Colonic mucosa (tissue), 4 donors: ENCODE measurements at regions not wholly inside any gene's neighbourhood (a gene's known extent, or its start where the extent isn't known, plus 50 kb on each side); places are given as distances from the start of the nearest gene placed in this dataset.

ENCODE experiments used
- DNase-seq: peaks from one replicate; pipeline ENCODE4 v3.0.0-alpha.2; 2020
- H3K27ac ChIP-seq: fragments of 200-600 bp; one replicate; pipeline ENCODE4 v1.8.0; 2021
- H3K27me3 ChIP-seq: fragments of 200-600 bp; one replicate; pipeline ENCODE4 v1.8.0; 2021
- H3K36me3 ChIP-seq: fragments of 200-600 bp; one replicate; pipeline ENCODE4 v1.8.0; 2021
- H3K4me1 ChIP-seq: fragments of 200-600 bp; one replicate; pipeline ENCODE4 v1.8.0; 2021; ENCODE audit warnings: mild to moderate bottlenecking
- H3K4me3 ChIP-seq: fragments of 200-600 bp; one replicate; pipeline ENCODE4 v1.8.0; 2021
- H3K9ac ChIP-seq, 2 donors: one replicate each; pipeline ENCODE4 v1.7.0; 2013; ENCODE audit warnings: control low read depth in 2 of 2, low read depth in 2 of 2, low read length in 2 of 2
- H3K9me3 ChIP-seq: fragments of 200-600 bp; one replicate; pipeline ENCODE4 v1.8.0; 2021
- intact Hi-C: fragments of 100-400 bp; cut with DNase I; formaldehyde crosslinking; loops from one replicate; pipeline ENCODE4 v1.14.1; 2022
- TF ChIP-seq, protein P1 (sequence below): fragments of 200-600 bp; IDR thresholded peaks from one replicate; pipeline ENCODE4 v1.8.0; 2022; ENCODE audit warnings: antibody characterized with exemption, mild to moderate bottlenecking
- donor health status: healthy.
- donor health status: DM: no; HTN: no; CAD: no.
- donor health status: DM: no; HTN: no; CAD: no.

DNA sequence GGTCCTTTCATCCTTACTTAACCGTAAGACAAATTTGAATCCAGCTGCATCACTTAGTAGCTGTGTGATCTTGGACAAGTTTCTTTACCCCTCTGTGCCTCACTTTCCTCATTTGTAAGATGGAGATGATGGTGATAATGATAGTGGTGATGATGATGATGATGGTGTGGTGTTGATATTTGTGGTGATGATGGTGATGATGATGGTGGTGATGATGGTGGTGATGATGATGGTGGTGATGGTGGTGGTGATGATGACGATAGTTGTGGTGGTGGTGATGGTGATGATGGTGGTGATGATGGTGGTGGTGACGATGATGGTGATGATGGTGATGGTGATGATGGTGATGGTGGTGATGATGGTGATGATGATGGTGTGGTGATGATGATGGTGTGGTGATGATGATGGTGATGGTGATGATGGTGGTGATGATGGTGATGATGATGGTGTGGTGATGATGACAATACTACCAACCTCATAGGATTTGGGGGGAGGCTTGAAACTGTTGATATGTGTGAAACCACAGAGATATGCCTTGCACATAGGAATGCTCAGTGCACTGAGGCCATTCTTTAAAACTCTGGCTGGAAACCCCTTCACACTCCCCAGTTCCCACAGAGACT lies 233.2 kb downstream of the LY86 start:
- TF ChIP-seq, protein P1, sequence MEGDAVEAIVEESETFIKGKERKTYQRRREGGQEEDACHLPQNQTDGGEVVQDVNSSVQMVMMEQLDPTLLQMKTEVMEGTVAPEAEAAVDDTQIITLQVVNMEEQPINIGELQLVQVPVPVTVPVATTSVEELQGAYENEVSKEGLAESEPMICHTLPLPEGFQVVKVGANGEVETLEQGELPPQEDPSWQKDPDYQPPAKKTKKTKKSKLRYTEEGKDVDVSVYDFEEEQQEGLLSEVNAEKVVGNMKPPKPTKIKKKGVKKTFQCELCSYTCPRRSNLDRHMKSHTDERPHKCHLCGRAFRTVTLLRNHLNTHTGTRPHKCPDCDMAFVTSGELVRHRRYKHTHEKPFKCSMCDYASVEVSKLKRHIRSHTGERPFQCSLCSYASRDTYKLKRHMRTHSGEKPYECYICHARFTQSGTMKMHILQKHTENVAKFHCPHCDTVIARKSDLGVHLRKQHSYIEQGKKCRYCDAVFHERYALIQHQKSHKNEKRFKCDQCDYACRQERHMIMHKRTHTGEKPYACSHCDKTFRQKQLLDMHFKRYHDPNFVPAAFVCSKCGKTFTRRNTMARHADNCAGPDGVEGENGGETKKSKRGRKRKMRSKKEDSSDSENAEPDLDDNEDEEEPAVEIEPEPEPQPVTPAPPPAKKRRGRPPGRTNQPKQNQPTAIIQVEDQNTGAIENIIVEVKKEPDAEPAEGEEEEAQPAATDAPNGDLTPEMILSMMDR = no peak

DNA sequence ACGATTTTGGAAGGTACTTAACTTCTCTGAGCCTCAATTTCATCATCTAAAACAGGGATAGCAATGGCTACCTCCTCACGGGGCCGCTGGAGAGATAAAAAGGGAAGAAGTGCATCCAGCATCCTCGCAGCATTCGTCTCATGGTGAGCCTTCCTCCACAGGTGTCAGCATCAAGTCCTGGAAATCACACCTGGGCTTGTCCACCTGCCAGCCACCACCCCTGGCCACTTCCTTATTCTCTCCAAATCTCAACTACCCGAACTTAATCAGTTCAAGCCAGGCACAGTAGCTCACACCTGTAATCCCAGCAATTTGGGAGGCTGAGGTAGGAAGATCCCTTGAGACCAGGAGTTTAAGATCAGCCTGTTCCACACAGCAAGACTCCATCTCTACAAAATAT lies 234.5 kb downstream of the LY86 start:
- no peak overlapping the region for H3K9ac ChIP-seq
- DNase-seq = no peak
- TF ChIP-seq, protein P1 = no peak
- H3K9me3 ChIP-seq = no peaks in the 10 kb centered on the region
- H3K27me3 ChIP-seq = no peaks in the 10 kb centered on the region
- intact Hi-C loops = no loop called here
- no peak overlapping the region for H3K4me3 ChIP-seq
- H3K27ac ChIP-seq = no peak overlapping the region
- no peaks in the 10 kb centered on the region for H3K36me3 ChIP-seq
- H3K4me1 ChIP-seq = no peaks in the 10 kb centered on the region

More for the DNA sequence above, 233.2 kb downstream of the LY86 start:
- DNase-seq = no peak
- H3K27ac ChIP-seq = peak overlapping the region; percentile 56
- no peak overlapping the region for H3K4me3 ChIP-seq
- H3K4me1 ChIP-seq = no peaks in the 10 kb centered on the region
- no peak overlapping the region for H3K9ac ChIP-seq
- no peaks in the 10 kb centered on the region for H3K27me3 ChIP-seq
- H3K9me3 ChIP-seq = no peaks in the 10 kb centered on the region
- intact Hi-C loops = no loop called here
- no peaks in the 10 kb centered on the region for H3K36me3 ChIP-seq

DNA sequence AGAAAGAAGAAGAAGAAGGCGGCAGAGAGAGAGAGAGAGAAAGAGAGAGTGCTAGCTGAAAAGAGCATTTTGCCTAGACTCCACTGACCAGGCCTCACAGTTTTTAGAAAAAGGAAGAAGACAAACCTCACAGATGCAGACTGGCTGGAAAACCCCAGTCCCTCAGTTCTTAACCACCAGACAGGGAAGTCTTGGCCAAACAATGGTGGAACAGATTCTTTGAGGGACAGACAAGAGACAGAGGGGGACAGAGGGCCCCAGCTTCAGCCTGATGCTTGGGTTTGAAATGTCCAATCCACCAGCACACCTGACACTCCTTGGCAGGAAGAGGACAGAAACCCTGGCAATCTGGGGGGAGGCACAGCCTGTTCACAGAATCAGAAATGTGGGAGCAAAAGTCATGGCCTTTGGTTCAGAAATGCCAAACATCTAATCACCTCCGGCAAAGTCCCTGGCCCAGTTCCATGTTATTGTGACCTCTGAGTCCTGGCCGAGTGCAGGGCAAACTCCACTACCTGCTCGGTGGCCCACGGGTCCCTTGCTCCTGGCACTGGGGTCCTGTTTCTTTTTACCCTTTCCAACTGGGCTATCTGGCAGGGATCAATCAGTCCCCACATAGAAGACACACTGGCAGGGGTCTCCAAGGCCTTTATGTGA lies 235.2 kb downstream of the LY86 start:
- H3K9me3 ChIP-seq = no peaks in the 10 kb centered on the region
- no peak overlapping the region for H3K9ac ChIP-seq
- no peaks in the 10 kb centered on the region for H3K36me3 ChIP-seq
- no peaks in the 10 kb centered on the region for H3K27me3 ChIP-seq
- no peaks in the 10 kb centered on the region for H3K4me1 ChIP-seq
- H3K4me3 ChIP-seq = no peak overlapping the region
- H3K27ac ChIP-seq = no peak overlapping the region
- no peak for DNase-seq
- TF ChIP-seq, protein P1 = no peak
- intact Hi-C loops = no loop called here

DNA sequence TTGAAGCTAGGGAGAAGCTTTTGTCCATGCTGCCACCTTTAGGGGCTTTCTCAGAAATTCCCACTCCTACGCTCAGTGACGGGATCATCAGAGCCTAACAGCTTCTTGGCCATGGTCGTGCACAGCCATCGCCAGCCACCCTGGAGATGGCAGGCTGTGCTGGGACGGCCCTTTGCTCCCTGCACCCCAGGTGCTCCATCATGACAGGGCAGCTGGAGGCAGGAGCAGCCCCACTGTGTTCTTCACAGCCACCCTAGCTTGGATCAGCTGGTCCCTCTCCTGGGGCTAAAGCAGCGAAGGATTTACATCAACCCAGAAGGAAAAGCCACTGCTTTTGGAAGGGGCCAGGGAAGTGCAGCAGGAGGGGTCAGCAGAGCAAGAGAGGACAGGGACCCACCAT lies 235.9 kb downstream of the LY86 start:
- DNase-seq = no peak

DNA sequence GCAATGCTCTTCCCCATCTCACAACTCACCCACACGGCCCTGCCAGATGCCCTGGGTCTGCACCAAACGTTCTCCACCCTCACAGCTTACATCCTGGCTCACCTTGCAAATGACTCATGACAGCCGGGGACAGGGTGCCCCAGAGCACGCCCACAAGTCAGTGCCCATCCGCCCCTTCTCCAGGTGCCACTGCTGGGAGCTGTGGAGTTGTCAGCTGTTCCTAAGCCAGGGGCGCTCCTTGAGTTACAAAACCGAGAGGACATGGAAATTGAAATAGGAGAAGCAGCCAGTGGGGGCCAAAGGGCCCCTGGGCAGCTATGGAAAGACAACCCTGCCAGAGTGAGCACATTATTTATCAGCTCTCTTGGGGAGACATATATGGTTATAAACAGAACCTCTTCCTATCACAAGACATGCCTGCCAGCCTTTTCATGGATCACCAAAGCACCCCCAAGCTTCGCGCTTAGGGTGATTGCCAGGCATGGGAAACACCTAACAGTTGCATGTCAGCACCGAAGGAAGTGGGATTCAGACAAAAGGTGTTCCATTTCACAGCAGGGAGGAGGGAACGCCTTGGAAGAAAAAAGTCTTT lies 236.8 kb downstream of the LY86 start:
- Histone ChIP-seq H3K27me3 (no peaks in the 10 kb centered on the region), H3K36me3 (no peaks in the 10 kb centered on the region), H3K4me1 (no peaks in the 10 kb centered on the region), H3K9me3 (no peaks in the 10 kb centered on the region), H3K9ac (no peak overlapping the region), H3K4me3 (no peak overlapping the region), H3K27ac (no peak overlapping the region)
- intact Hi-C loops = no loop called here
- no peak for DNase-seq
- TF ChIP-seq, protein P1 = no peak

More for the DNA sequence above, 235.9 kb downstream of the LY86 start:
- Histone ChIP-seq H3K36me3 (no peaks in the 10 kb centered on the region), H3K9ac (no peak overlapping the region), H3K4me1 (no peaks in the 10 kb centered on the region), H3K4me3 (no peak overlapping the region), H3K27me3 (no peaks in the 10 kb centered on the region), H3K27ac (no peak overlapping the region), H3K9me3 (no peaks in the 10 kb centered on the region)
- intact Hi-C loops = no loop called here
- TF ChIP-seq, protein P1 = no peak
